ENCODE measurements at regions not wholly inside any gene's neighbourhood (a gene's known extent, or its start where the extent isn't known, plus 50 kb on each side); places are given as distances from the start of the nearest gene placed in this dataset.

- no peak overlapping the region for H3K4me3 ChIP-seq
- H3K4me1 ChIP-seq (replicated peaks in 1 of 2), result no peaks in the 10 kb centered on the region
- no peaks in the 10 kb centered on the region for H3K27me3 ChIP-seq
- 50 to 88% (median 85%) methylated on average over 1 to 5 of the region's 5 CpGs for WGBS, 4 donors
- no peaks in the 10 kb centered on the region for H3K36me3 ChIP-seq (replicated peaks in 1 of 2)
- intact Hi-C loops (cut with DNase I), result no loop called here
- TF ChIP-seq POLR2A (IDR thresholded peaks at IDR 0.05) (no peak), CTCF (IDR thresholded peaks at IDR 0.05) (no peak)
- no peak overlapping the region for H3K27ac ChIP-seq
- H3K9me3 ChIP-seq (replicated peaks in 1 of 3), result no peaks in the 10 kb centered on the region
- no peak for DNase-seq
These were observed 97.8 kb upstream of the GLI2 start for GRCh38 chr2:120637847-120638246.

GRCh38 chr2:120638450-120638849 lies 97.2 kb upstream of the GLI2 start:
- Histone ChIP-seq H3K27me3 (no peaks in the 10 kb centered on the region), H3K4me3 (no peak overlapping the region), H3K36me3 (replicated peaks in 1 of 2) (no peaks in the 10 kb centered on the region), H3K4me1 (replicated peaks in 1 of 2) (no peaks in the 10 kb centered on the region), H3K27ac (no peak overlapping the region), H3K9me3 (replicated peaks in 1 of 3) (no peaks in the 10 kb centered on the region)
- intact Hi-C loops (cut with DNase I), result no loop called here
- 85 to 87% (median 86%) methylated on average over 4 of the region's 4 CpGs for WGBS, 4 donors
- DNase-seq, result no peak
- no peak for TF ChIP-seq CTCF (IDR thresholded peaks at IDR 0.05)
- TF ChIP-seq POLR2A (IDR thresholded peaks at IDR 0.05), result no peak

GRCh38 chr2:120641366-120641771 lies 94.3 kb upstream of the GLI2 start:
- Histone ChIP-seq H3K27ac (no peak overlapping the region), H3K36me3 (replicated peaks in 1 of 2) (no peaks in the 10 kb centered on the region), H3K4me1 (replicated peaks in 1 of 2) (no peaks in the 10 kb centered on the region), H3K27me3 (no peaks in the 10 kb centered on the region), H3K9me3 (replicated peaks in 1 of 3) (no peaks in the 10 kb centered on the region), H3K4me3 (no peak overlapping the region)
- no peak for TF ChIP-seq POLR2A (IDR thresholded peaks at IDR 0.05)
- TF ChIP-seq CTCF (IDR thresholded peaks at IDR 0.05), result no peak
- WGBS, 4 donors, result 42 to 79% (median 62%) methylated on average over 5 of the region's 5 CpGs
- intact Hi-C loops (cut with DNase I), result no loop called here
- peak in 5 of 7 donors; percentile 24 to 73 (median 39) for DNase-seq

GRCh38 chr2:120642646-120643045 lies 93.0 kb upstream of the GLI2 start:
- Histone ChIP-seq H3K9me3 (replicated peaks in 1 of 3) (no peaks in the 10 kb centered on the region), H3K4me3 (no peak overlapping the region), H3K27ac (no peak overlapping the region), H3K4me1 (replicated peaks in 1 of 2) (no peaks in the 10 kb centered on the region), H3K36me3 (replicated peaks in 1 of 2) (no peaks in the 10 kb centered on the region), H3K27me3 (no peaks in the 10 kb centered on the region)
- intact Hi-C loops (cut with DNase I), result no loop called here
- DNase-seq, result no peak
- 80 to 87% (median 83%) methylated on average over 4 of the region's 4 CpGs for WGBS, 4 donors
- TF ChIP-seq CTCF (IDR thresholded peaks at IDR 0.05), result no peak
- TF ChIP-seq POLR2A (IDR thresholded peaks at IDR 0.05), result no peak
